GM12878 (cell line): ENCODE measurements at regions not wholly inside any gene's neighbourhood (a gene's known extent, or its start where the extent isn't known, plus 50 kb on each side); places are given as distances from the start of the nearest gene placed in this dataset.
A peak's percentile ranks its signal among the peaks of the same experiment; 100 is the strongest.

ENCODE experiments used
- ATAC-seq: fragments of 200-7000 bp; cut with Tn5 transposase; 3 replicates; pipeline ENCODE4 v1.9.1; 2020; ENCODE audit warnings: mild to moderate bottlenecking, moderate library complexity
- BruUV-seq: library from RNA; stranded (reverse); fragments of 400-500 nt; replicated peaks from 2 replicates; lab custom pipeline; 2021; lab: Mats Ljungman, UMichigan
- CTCF ChIA-PET: fragments of 300-600 bp; sonication (Branson Sonifier 250); formaldehyde crosslinking; extraction: SDS; loops from one replicate; lab custom pipeline; 2021; ENCODE audit warnings: inconsistent platforms; lab: Yijun Ruan, JAX
- POLR2A ChIA-PET: fragments of 350-600 bp; formaldehyde crosslinking; extraction: SDS; loops from one replicate; lab custom pipeline; 2021; ENCODE audit warnings: inconsistent platforms; lab: Charles Lee
- RAD21 ChIA-PET: fragments of 300-600 bp; sonication (Branson Sonifier 250); formaldehyde crosslinking; loops from one replicate; lab custom pipeline; 2023; ENCODE audit warnings: antibody characterized with exemption; ENCODE audit not compliant: unreplicated experiment; lab: Charles Lee
- SMC1A ChIA-PET: fragments of 300-600 bp; sonication (Branson Sonifier 250); formaldehyde crosslinking; loops from one replicate; lab custom pipeline; 2023; ENCODE audit not compliant: unreplicated experiment, uncharacterized antibody; lab: Charles Lee
- DNase-seq: peaks from one replicate; pipeline ENCODE4 v3.0.0-alpha.2; 2011; ENCODE audit warnings: low read depth, low spot score
- FAIRE-seq: peaks from 3 replicates; lab custom pipeline; 2011; peaks lifted over from hg19 to GRCh38; lab: Jason Lieb, UNC
- H2AFZ ChIP-seq: 2 replicates; pipeline ENCODE4 v1.6.0; 2011; ENCODE audit warnings: low read depth, low read length, control low read depth; ENCODE audit not compliant: control insufficient read depth
- H3K27ac ChIP-seq: 2 replicates; pipeline ENCODE4 v1.5.1; 2011; ENCODE audit warnings: control low read depth; ENCODE audit not compliant: control insufficient read depth, insufficient read depth
- H3K27me3 ChIP-seq, 2 experiments: replicated peaks in 1 of 2; 2 replicates each; pipeline versions ENCODE4 v1.6.0 to v1.6.1; 2011; ENCODE audit warnings: low read length in 1 of 2; ENCODE audit not compliant: control insufficient read depth in 2 of 2, insufficient read depth in 2 of 2
- H3K36me3 ChIP-seq, 2 experiments: 2 replicates each; pipeline ENCODE4 v1.5.1; 2011; ENCODE audit warnings: low read length in 1 of 2; ENCODE audit not compliant: control insufficient read depth in 2 of 2, insufficient read depth in 2 of 2
- H3K4me1 ChIP-seq: 2 replicates; pipeline ENCODE4 v1.6.1; 2011; ENCODE audit warnings: mild to moderate bottlenecking, low read length, moderate library complexity, mixed read lengths; ENCODE audit not compliant: control insufficient read depth, insufficient read depth
- H3K4me2 ChIP-seq: 2 replicates; pipeline ENCODE4 v1.6.0; 2011; ENCODE audit warnings: control low read depth; ENCODE audit not compliant: control insufficient read depth, insufficient read depth
- H3K4me3 ChIP-seq: fragments of 200-600 bp; sonication (generic); 2 replicates; pipeline ENCODE4 v1.5.1; 2016
- H3K79me2 ChIP-seq: 2 replicates; pipeline ENCODE4 v1.6.0; 2011; ENCODE audit warnings: low read length; ENCODE audit not compliant: control insufficient read depth, insufficient read depth
- H3K9ac ChIP-seq: 2 replicates; pipeline ENCODE4 v1.8.0; 2011; ENCODE audit warnings: low read length, control low read depth, mixed read lengths; ENCODE audit not compliant: control insufficient read depth, insufficient read depth
- H3K9me3 ChIP-seq: replicated peaks from 3 replicates; pipeline ENCODE4 v1.5.1; 2011; ENCODE audit warnings: mild to moderate bottlenecking, low read length; ENCODE audit not compliant: control insufficient read depth, insufficient read depth
- H4K20me1 ChIP-seq: 2 replicates; pipeline ENCODE4 v1.6.0; 2011; ENCODE audit not compliant: control insufficient read depth, insufficient read depth
- BMI1 ChIP-seq: fragments of 450-650 bp; IDR thresholded peaks from 2 replicates; pipeline ENCODE4 v1.6.1; 2016; ENCODE audit warnings: mild to moderate bottlenecking, moderate library complexity, borderline replicate concordance
- CBFB ChIP-seq: IDR thresholded peaks from 2 replicates; pipeline ENCODE4 v1.6.1; 2016; ENCODE audit warnings: antibody characterized with exemption, low read depth
- CREM ChIP-seq: IDR thresholded peaks from 2 replicates; pipeline ENCODE4 v1.6.1; 2014; ENCODE audit warnings: antibody characterized with exemption, low read depth
- EZH2 ChIP-seq: IDR thresholded peaks from 2 replicates; pipeline ENCODE4 v1.6.1; 2012; ENCODE audit warnings: low read depth, mild to moderate bottlenecking, control low read depth, inconsistent platforms, low read length, borderline replicate concordance; ENCODE audit not compliant: control insufficient read depth
- FOS ChIP-seq: IDR thresholded peaks from 3 replicates; pipeline ENCODE4 v1.6.1; 2011; ENCODE audit warnings: borderline replicate concordance; ENCODE audit not compliant: insufficient read length; ENCODE audit errors: extremely low read depth
- MYB ChIP-seq: fragments of 150-350 bp; IDR thresholded peaks from 2 replicates; pipeline ENCODE4 v1.6.1; 2014; ENCODE audit warnings: mild to moderate bottlenecking, low read depth, low read length, borderline replicate concordance
- NRF1 ChIP-seq: conservative IDR thresholded peaks from 2 replicates; pipeline ENCODE4 v1.6.1; 2011; ENCODE audit warnings: mild to moderate bottlenecking, low read depth, low read length, improper control_type of control experiment
- PML ChIP-seq: IDR thresholded peaks from 2 replicates; pipeline ENCODE4 v1.6.1; 2012; ENCODE audit warnings: low read length, inconsistent platforms
- RUNX3 ChIP-seq: IDR thresholded peaks from 2 replicates; pipeline ENCODE4 v1.6.1; 2012; ENCODE audit warnings: low read length, inconsistent platforms
- TCF7 ChIP-seq: IDR thresholded peaks from 2 replicates; pipeline ENCODE4 v1.6.1; 2014; ENCODE audit warnings: antibody characterized with exemption, borderline replicate concordance
- ZBED1 ChIP-seq: IDR thresholded peaks from 2 replicates; pipeline ENCODE4 v1.6.1; 2016; ENCODE audit warnings: borderline replicate concordance
- ZNF274 ChIP-seq: IDR thresholded peaks from one replicate; pipeline ENCODE4 v1.8.0; 2011; ENCODE audit not compliant: insufficient read length, insufficient read depth
- WGBS: methylation state at CpG from one replicate; pipeline ENCODE4 v1.1.6; 2016; ENCODE audit warnings: low lambda C conversion rate; ENCODE audit not compliant: insufficient replicate concordance, insufficient coverage; ENCODE audit errors: missing lambda C conversion rate; 5-methylcytosine and 5-hydroxymethylcytosine counted together
- in situ Hi-C: fragments of 300-500 bp; cut with MboI; formaldehyde crosslinking; loops from 9 replicates; pipeline ENCODE4 v1.14.3; 2018; ENCODE audit warnings: mixed read lengths
- intact Hi-C: fragments of 100-400 bp; cut with micrococcal nuclease; formaldehyde crosslinking; loops from one replicate; pipeline ENCODE4 v1.14.2; 2022; ENCODE audit not compliant: unreplicated experiment
- TF ChIP-seq, protein P1 (sequence below): fragments of 450-650 bp; IDR thresholded peaks from 2 replicates; pipeline ENCODE4 v1.6.1; 2016; ENCODE audit warnings: mild to moderate bottlenecking, moderate library complexity, borderline replicate concordance

DNA sequence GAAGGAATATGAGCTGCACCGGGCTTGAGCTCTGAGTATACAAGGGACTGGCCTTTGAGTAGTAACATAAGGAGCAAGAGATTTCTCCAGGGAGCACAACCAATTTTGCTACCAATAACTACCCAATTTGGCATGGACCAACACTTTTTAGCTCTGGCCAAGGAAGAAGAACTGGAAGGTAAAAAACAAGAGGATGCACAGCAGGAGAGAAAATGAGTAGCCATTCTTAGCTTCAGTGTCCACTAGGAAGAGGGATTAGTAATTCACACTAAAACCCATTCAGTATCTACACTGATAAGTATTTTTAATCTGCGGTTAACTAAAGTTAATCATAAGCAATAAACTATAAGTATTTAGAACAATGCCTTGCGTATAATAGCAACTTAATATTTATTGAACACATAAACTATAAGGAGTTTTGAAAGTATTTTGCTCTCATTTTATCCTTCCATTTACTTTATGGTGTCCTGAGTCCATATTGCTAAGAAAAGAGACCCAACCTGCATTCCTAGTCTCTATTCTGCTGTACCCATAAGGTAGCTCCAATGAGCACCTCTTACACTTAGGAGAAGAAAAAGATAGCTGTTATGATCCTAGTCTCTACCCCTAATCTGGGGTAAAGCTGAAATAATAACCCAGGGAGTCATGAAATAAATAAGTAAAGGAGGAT, 268.9 kb downstream of the IGSF11 start:
- Histone ChIP-seq H3K79me2 (no peaks in the 10 kb centered on the region), H3K4me3 (no peak overlapping the region), H3K27ac (no peak overlapping the region), H3K36me3 (0 out of 4 replicates have a peak, but pooled peaks cover 0 to 1% of the 10 kb centered on the region in 2 experiments), H3K4me1 (no peaks in the 10 kb centered on the region), H3K9ac (no peak overlapping the region), H3K4me2 (no peak overlapping the region), H2AFZ (no peak overlapping the region), H3K27me3 (no peaks in the 10 kb centered on the region), H4K20me1 (no peaks in the 10 kb centered on the region), H3K9me3 (no peaks in the 10 kb centered on the region)
- RAD21 ChIA-PET: interaction anchor here (0.7 to 7.8 kb wide), 8 partner anchors 13 to 50 kb away, joined by 3 to 88 read pairs (median 3); no protein-coding TSS in a partner anchor
- FAIRE-seq (no peak), ATAC-seq (no peak; the same call in 1 of the 3 replicates), DNase-seq (no peak)
- CTCF ChIA-PET: interaction anchor here (1.3 to 10.1 kb wide), 4 partner anchors 12 to 51 kb away, joined by 3 to 120 read pairs (median 8); no protein-coding TSS in a partner anchor
- in situ Hi-C loops (no loop called here), intact Hi-C loops (no loop called here)
- POLR2A ChIA-PET: interaction anchor here (1.0 to 3.9 kb wide), 3 partner anchors 17 to 48 kb away, joined by 4 to 14 read pairs (median 6); no protein-coding TSS in a partner anchor
- WGBS: 95% methylated on average over 3 of the region's 3 CpGs
- BruUV-seq: no TSS peak
- SMC1A ChIA-PET: interaction anchor here (0.6 to 6.0 kb wide), 20 partner anchors 8 to 473 kb away, joined by 3 to 34 read pairs (median 4); no protein-coding TSS in a partner anchor
- TF ChIP-seq CBFB (peak; percentile 22; the same call in 1 of the 2 replicates), PML (peak; percentile 29), MYB (no peak), ZBED1 (peak; percentile 73; the same call in 1 of the 2 replicates)

DNA sequence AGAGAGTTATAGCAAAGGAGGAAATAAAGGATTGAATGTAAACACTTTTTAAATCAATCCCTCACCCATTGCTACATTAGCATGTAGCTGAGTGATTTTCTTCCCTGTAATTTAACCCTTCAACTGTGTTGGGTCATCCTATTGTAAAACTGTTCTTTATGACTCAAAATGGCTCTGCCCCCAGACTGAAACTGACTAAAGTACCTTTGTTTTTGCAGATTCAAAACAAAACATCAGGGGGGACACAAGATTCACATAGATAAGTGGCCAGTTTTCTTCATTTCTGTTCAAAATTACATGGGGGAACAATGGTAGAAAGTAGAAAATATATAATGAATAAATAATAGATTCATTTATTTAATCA, 268.4 kb downstream of the IGSF11 start:
- Histone ChIP-seq H3K9me3 (no peaks in the 10 kb centered on the region), H3K4me1 (no peaks in the 10 kb centered on the region), H3K4me2 (no peak overlapping the region), H3K27ac (no peak overlapping the region), H3K36me3 (peaks cover 0 to 3% of the 10 kb centered on the region in 2 experiments; a peak in 1 of 4 replicates), H2AFZ (no peak overlapping the region), H3K27me3 (no peaks in the 10 kb centered on the region), H4K20me1 (no peaks in the 10 kb centered on the region), H3K79me2 (no peaks in the 10 kb centered on the region), H3K9ac (no peak overlapping the region), H3K4me3 (no peak overlapping the region)
- ChIA-PET CTCF (interaction anchor here (1.5 to 10.1 kb wide), 2 partner anchors 43 to 50 kb away, joined by 7 to 120 read pairs; no protein-coding TSS in a partner anchor), RAD21 (interaction anchor here (0.7 to 7.8 kb wide), 6 partner anchors 13 to 50 kb away, joined by 3 to 88 read pairs (median 4); no protein-coding TSS in a partner anchor), SMC1A (interaction anchor here (0.8 to 6.0 kb wide), 10 partner anchors 9 to 130 kb away, joined by 3 to 34 read pairs (median 4); no protein-coding TSS in a partner anchor), POLR2A (interaction anchor here (1.0 to 3.9 kb wide), 3 partner anchors 17 to 48 kb away, joined by 4 to 14 read pairs (median 6); no protein-coding TSS in a partner anchor)
- in situ Hi-C loops: no loop called here
- FAIRE-seq (no peak), DNase-seq (no peak), ATAC-seq (peak; percentile 76)
- intact Hi-C loops: no loop called here
- BruUV-seq: no TSS peak
- TF ChIP-seq, protein P1, sequence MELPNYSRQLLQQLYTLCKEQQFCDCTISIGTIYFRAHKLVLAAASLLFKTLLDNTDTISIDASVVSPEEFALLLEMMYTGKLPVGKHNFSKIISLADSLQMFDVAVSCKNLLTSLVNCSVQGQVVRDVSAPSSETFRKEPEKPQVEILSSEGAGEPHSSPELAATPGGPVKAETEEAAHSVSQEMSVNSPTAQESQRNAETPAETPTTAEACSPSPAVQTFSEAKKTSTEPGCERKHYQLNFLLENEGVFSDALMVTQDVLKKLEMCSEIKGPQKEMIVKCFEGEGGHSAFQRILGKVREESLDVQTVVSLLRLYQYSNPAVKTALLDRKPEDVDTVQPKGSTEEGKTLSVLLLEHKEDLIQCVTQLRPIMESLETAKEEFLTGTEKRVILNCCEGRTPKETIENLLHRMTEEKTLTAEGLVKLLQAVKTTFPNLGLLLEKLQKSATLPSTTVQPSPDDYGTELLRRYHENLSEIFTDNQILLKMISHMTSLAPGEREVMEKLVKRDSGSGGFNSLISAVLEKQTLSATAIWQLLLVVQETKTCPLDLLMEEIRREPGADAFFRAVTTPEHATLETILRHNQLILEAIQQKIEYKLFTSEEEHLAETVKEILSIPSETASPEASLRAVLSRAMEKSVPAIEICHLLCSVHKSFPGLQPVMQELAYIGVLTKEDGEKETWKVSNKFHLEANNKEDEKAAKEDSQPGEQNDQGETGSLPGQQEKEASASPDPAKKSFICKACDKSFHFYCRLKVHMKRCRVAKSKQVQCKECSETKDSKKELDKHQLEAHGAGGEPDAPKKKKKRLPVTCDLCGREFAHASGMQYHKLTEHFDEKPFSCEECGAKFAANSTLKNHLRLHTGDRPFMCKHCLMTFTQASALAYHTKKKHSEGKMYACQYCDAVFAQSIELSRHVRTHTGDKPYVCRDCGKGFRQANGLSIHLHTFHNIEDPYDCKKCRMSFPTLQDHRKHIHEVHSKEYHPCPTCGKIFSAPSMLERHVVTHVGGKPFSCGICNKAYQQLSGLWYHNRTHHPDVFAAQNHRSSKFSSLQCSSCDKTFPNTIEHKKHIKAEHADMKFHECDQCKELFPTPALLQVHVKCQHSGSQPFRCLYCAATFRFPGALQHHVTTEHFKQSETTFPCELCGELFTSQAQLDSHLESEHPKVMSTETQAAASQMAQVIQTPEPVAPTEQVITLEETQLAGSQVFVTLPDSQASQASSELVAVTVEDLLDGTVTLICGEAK: no peak
- TF ChIP-seq TCF7 (peak; percentile 55; the same call in 1 of the 2 replicates), EZH2 (no peak), RUNX3 (peak; percentile 43; the same call in 1 of the 2 replicates), NRF1 (no peak), FOS (no peak), CREM (0 out of 2 replicates have a peak, but pooled peaks have one; percentile 14), BMI1 (no peak), ZNF274 (no peak), PML (peak; percentile 6; the same call in 1 of the 2 replicates)
